Esophagus (tissue), 2 donors: ENCODE measurements at regions not wholly inside any gene's neighbourhood (a gene's known extent, or its start where the extent isn't known, plus 50 kb on each side); places are given as distances from the start of the nearest gene placed in this dataset.
"Not testable (repeated sequence)": the region's sequence is repeated elsewhere in the genome, so short reads cannot be mapped to it uniquely, and the experiment has no call there.

Experiments
- H3K27ac ChIP-seq, 2 donors: one replicate each; pipeline ENCODE4 v1.5.1; 2013; ENCODE audit warnings: low read depth in 2 of 2, mild to moderate bottlenecking in 2 of 2, inconsistent platforms in 1 of 2, low read length in 1 of 2, moderate library complexity in 1 of 2
- H3K27me3 ChIP-seq, 2 donors: one replicate each; pipeline ENCODE4 v1.6.1; 2013; ENCODE audit warnings: low read length in 2 of 2, control low read depth in 1 of 2, mild to moderate bottlenecking in 1 of 2; ENCODE audit not compliant: insufficient read depth in 2 of 2, control insufficient read depth in 1 of 2
- H3K36me3 ChIP-seq, 2 donors: one replicate each; pipeline ENCODE4 v1.6.1; 2013; ENCODE audit warnings: low read length in 1 of 2; ENCODE audit not compliant: control insufficient read depth in 2 of 2, insufficient read depth in 2 of 2
- H3K4me1 ChIP-seq, 2 donors: one replicate each; pipeline ENCODE4 v1.6.1; 2013; ENCODE audit warnings: low read length in 1 of 2; ENCODE audit not compliant: control insufficient read depth in 2 of 2, insufficient read depth in 2 of 2
- H3K4me3 ChIP-seq, 2 donors: one replicate each; pipeline ENCODE4 v1.5.1; 2013; ENCODE audit warnings: low read length in 2 of 2, mild to moderate bottlenecking in 2 of 2, low read depth in 1 of 2, moderate library complexity in 1 of 2
- H3K9me3 ChIP-seq, 2 donors: one replicate each; pipeline ENCODE4 v1.6.1; 2013; ENCODE audit warnings: mild to moderate bottlenecking in 2 of 2, low read depth in 1 of 2, low read length in 1 of 2, moderate library complexity in 1 of 2; ENCODE audit not compliant: control insufficient read depth in 2 of 2, insufficient read depth in 1 of 2
- WGBS, 2 donors: extraction: QIAGEN DNeasy Blood & Tissue Kit; methylation state at CpG; one replicate each; pipeline ENCODE4 v1.1.7; 2013; 5-methylcytosine and 5-hydroxymethylcytosine counted together
- donor health status: healthy with polysubstance abuse.
- donor health status: Bipolar disorder and iron deficiency.

DNA sequence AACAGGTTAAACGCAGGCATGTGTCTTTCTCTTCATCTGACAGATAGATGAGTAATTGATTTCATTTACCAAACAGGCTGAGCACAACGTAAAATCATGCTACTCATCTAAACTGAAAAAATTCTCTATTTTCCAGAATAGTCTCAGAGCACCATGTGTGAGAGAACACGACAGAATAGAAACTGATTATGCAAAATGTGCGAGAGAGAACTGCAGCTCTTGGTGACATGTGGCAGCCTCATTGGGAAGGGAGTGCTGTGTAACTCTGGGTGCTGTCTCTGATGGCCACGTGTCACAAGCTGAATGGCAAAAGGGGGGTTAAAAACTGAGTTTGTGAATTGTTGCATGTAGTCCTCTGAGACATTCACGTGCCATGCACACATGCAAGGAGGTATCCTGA, 143.7 kb upstream of the ATXN1 start:
- Histone ChIP-seq H3K36me3 (no peaks in the 10 kb centered on the region), H3K4me3 (no peak overlapping the region), H3K27me3 (no peaks in the 10 kb centered on the region), H3K4me1 (no peaks in the 10 kb centered on the region), H3K9me3 (no peaks in the 10 kb centered on the region), H3K27ac (no peak overlapping the region)
- 79 to 83% methylated on average over 6 of the region's 6 CpGs for WGBS, 2 donors

DNA sequence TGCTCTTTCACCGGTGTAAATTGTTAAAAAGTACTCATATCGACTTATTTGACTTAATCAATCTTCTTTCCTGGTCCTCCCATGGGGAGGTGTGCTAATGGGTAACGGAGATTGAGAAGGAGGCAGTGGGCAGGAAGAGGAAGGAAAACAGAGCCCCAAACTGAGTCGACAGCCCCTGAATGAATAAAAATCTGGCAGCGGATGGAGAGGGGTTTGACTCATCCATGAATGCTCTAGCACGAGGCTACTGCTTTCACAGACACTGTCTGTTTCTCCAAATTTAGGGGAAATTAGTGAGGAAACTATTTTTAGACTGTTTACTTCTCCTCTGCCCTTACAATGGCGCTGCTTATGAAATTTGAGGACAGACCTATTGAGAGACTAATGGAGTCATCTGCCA, 142.2 kb upstream of the ATXN1 start:
- Histone ChIP-seq H3K4me1 (no peaks in the 10 kb centered on the region), H3K27ac (no peak overlapping the region), H3K36me3 (no peaks in the 10 kb centered on the region), H3K9me3 (no peaks in the 10 kb centered on the region), H3K4me3 (no peak overlapping the region), H3K27me3 (no peaks in the 10 kb centered on the region)
- WGBS, 2 donors, result 41 to 56% methylated on average over 7 of the region's 7 CpGs

DNA sequence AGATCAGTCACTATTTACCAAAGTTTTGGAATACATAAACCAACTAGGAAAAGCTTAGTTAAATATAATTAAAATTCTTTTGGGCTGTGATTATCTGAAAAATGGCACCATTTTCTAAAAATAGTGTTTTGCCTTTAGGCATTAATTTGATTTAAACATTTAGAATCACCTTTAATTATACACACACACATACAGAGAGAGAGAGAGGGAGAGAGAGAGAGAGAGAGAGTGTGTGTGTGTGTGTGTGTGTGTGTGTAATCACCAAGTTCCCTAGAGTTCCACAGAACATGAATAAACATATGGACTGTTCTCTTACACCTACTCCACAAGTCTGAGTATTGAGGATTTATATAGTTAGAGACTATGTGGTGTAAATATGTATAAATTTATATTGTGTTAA, 141.2 kb upstream of the ATXN1 start:
- H3K36me3 ChIP-seq, result no peaks in the 10 kb centered on the region
- no peaks in the 10 kb centered on the region for H3K27me3 ChIP-seq
- no peak overlapping the region for H3K27ac ChIP-seq
- no peaks in the 10 kb centered on the region for H3K4me1 ChIP-seq
- no peaks in the 10 kb centered on the region for H3K9me3 ChIP-seq
- no peak overlapping the region for H3K4me3 ChIP-seq

DNA sequence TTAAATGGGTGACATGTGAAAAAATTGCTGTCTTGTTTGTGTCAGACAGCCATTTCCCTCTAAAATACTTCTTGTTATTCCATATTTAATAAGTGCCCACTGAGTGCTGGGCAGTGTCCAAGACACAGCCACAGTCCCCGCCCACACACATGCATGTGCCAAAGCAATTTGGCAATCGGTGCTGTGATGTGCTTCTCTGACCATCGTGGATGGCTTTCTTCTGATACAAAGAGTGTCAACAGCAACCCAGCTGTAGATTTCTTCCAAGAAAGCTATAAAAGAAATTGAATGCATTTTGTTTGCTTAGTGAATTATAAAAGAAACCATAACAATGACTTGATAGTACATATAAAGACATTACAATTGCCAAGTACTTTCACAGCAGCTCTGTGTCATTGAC, 140.5 kb upstream of the ATXN1 start:
- H3K27ac ChIP-seq, result no peak overlapping the region
- no peaks in the 10 kb centered on the region for H3K9me3 ChIP-seq
- H3K27me3 ChIP-seq, result no peaks in the 10 kb centered on the region
- H3K4me3 ChIP-seq, result no peak overlapping the region
- H3K4me1 ChIP-seq, result no peaks in the 10 kb centered on the region
- WGBS, 2 donors, result 14 to 22% methylated on average over 3 of the region's 3 CpGs
- no peaks in the 10 kb centered on the region for H3K36me3 ChIP-seq

GRCh38 chr6:16901306-16901705, 140.0 kb upstream of the ATXN1 start:
- H3K36me3 ChIP-seq, result no peaks in the 10 kb centered on the region
- no peaks in the 10 kb centered on the region for H3K9me3 ChIP-seq
- 77 to 82% methylated on average over 2 of the region's 2 CpGs for WGBS, 2 donors

DNA sequence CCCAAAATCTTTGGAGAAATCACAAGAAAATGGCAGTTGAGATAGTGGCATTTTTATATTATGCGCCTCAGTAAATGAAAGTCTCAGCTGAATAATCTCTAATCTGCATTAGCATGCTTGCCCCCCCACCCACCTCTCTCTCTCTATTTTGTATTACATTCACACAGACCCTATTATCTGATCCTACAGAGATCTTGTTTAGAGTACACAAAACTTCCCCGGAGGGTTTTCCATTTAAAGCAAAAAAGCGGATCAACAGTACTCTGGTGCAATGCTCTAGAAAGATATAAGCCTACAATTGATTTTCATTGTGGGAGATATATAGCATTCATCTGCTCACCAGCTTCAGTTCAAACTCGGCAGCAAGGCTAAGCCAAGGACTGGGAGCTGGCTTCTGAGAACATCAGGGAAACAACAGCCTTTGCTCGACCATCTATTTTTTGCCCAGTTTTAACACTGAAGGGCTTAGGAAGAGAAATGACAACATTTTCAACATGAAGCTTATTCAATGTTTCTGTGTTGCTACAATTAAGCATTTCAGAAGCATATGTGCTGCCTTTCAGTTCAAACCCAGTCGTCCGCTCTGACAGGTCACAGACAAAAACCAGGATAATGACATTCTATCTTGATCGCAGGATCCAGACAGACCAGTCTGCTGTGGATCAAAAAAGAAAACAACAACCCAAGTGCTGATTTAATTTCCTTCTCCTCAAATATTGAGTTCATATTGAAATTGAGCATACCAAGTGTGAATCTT, 137.6 kb upstream of the ATXN1 start:
- Histone ChIP-seq H3K36me3 (no peaks in the 10 kb centered on the region), H3K4me1 (no peaks in the 10 kb centered on the region), H3K9me3 (no peaks in the 10 kb centered on the region), H3K27me3 (no peaks in the 10 kb centered on the region), H3K27ac (no peak overlapping the region), H3K4me3 (no peak overlapping the region)
- 68 to 72% methylated on average over 8 of the region's 8 CpGs for WGBS, 2 donors

More at GRCh38 chr6:16901306-16901705, 140.0 kb upstream of the ATXN1 start:
- H3K4me3 ChIP-seq, result no peak overlapping the region
- H3K4me1 ChIP-seq, result no peaks in the 10 kb centered on the region
- H3K27ac ChIP-seq, result no peak overlapping the region
- no peaks in the 10 kb centered on the region for H3K27me3 ChIP-seq

GRCh38 chr6:16897669-16898068, 136.4 kb upstream of the ATXN1 start:
- 83 to 92% methylated on average over 5 of the region's 5 CpGs for WGBS, 2 donors
- Histone ChIP-seq H3K36me3 (no peaks in the 10 kb centered on the region), H3K4me3 (no peak overlapping the region), H3K27ac (no peak overlapping the region), H3K27me3 (no peaks in the 10 kb centered on the region), H3K4me1 (no peaks in the 10 kb centered on the region), H3K9me3 (no peaks in the 10 kb centered on the region)

DNA sequence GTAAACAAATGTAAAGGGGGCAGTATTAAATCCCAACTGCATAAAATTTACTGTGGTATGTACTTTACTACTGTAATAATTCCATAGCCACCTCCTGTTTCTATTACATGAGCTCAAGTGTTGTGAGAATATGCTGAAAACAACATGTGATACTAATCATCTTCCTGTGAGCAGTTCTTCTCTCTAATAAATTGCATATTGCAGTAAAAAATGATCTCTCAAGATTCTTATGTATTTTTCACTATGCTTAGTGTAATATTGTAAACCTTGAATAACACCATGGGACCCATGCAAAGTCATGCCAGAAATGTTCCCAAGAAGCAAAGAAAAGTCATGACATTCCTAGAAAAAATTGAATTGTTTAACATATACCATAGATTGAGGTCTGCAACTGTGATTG, 133.0 kb upstream of the ATXN1 start:
- no peaks in the 10 kb centered on the region for H3K27me3 ChIP-seq
- no peaks in the 10 kb centered on the region for H3K36me3 ChIP-seq
- no peak overlapping the region for H3K4me3 ChIP-seq
- H3K27ac ChIP-seq, result no peak overlapping the region
- no peaks in the 10 kb centered on the region for H3K4me1 ChIP-seq
- no peaks in the 10 kb centered on the region for H3K9me3 ChIP-seq

GRCh38 chr6:16891110-16891509, 129.8 kb upstream of the ATXN1 start:
- not testable (repeated sequence) for H3K4me1 ChIP-seq, H3K4me3 ChIP-seq, H3K27ac ChIP-seq, H3K9me3 ChIP-seq, H3K27me3 ChIP-seq, H3K36me3 ChIP-seq
- WGBS, 2 donors, result 91 to 97% methylated on average over 7 of the region's 7 CpGs

DNA sequence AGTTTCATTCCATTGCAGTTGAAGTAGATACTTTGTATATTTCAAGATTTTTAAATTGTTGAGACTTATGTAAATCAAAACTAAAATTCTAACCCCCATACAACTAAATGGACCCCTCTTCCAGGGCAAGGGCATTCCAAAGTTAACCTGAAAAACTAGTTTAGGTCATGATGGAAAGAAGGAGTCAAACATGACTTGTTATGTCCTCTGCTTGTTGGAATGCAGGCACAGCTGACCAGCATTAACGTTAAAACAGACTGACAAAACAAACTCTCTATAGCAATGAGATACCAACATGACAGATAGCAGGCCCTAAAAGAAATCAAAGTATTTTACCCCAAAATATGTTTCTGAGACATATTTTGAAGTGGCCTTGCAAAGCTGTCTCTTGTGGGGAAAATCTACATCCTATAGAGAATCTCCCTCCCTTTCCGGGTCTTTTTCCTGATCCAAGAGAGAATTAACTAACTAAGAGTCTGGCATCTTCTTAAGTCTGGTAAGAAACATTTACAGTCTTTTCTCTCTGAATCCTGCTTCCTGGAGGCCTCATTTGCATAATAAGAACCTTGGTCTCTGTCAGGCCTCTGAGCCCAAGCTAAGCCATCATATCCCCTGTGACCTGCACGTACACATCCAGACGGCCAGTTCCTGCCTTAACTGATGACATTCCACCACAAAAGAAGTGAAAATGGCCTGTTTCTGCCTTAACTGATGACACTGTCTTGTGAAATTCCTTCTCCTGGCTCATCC, 124.3 kb upstream of the ATXN1 start:
- Histone ChIP-seq H3K36me3 (no peaks in the 10 kb centered on the region), H3K9me3 (no peaks in the 10 kb centered on the region), H3K27me3 (no peaks in the 10 kb centered on the region), H3K27ac (no peak overlapping the region), H3K4me3 (no peak overlapping the region), H3K4me1 (no peaks in the 10 kb centered on the region)
- 67 to 79% methylated on average over 4 of the region's 4 CpGs for WGBS, 2 donors
